IMR-90 (cell line): ENCODE measurements at regions not wholly inside any gene's neighbourhood (a gene's known extent, or its start where the extent isn't known, plus 50 kb on each side); places are given as distances from the start of the nearest gene placed in this dataset.

Experiments
- ATAC-seq: fragments of 200-7000 bp; cut with Tn5 transposase; 2 replicates; pipeline ENCODE4 v1.9.1; 2020; ENCODE audit warnings: low read depth, mild to moderate bottlenecking, moderate library complexity
- BruUV-seq: library from RNA; stranded (reverse); fragments of 400-500 nt; replicated peaks from 2 replicates; lab custom pipeline; 2021; lab: Mats Ljungman, UMichigan
- CTCF ChIA-PET: fragments of 300-600 bp; formaldehyde crosslinking; extraction: SDS; loops from one replicate; lab custom pipeline; 2021; ENCODE audit warnings: antibody characterized with exemption; lab: Yijun Ruan, JAX
- POLR2A ChIA-PET: fragments of 300-600 bp; sonication (Branson Sonifier 250); formaldehyde crosslinking; loops from one replicate; lab custom pipeline; 2022; ENCODE audit warnings: antibody characterized with exemption; ENCODE audit not compliant: unreplicated experiment; lab: Charles Lee
- DNase-seq: peaks from one replicate; pipeline ENCODE4 v3.0.0; 2013
- H2AFZ ChIP-seq: replicated peaks from 2 replicates; pipeline ENCODE3; 2013; ENCODE audit warnings: low read length, mild to moderate bottlenecking; ENCODE audit not compliant: poor library complexity
- H2AK5ac ChIP-seq: 2 replicates; pipeline ENCODE4 v1.6.1; 2013; ENCODE audit warnings: low read depth, low read length, inconsistent platforms
- H2AK9ac ChIP-seq: replicated peaks from 2 replicates; pipeline ENCODE3; 2013; ENCODE audit warnings: mild to moderate bottlenecking, low read depth, low read length, moderate library complexity; ENCODE audit not compliant: poor library complexity
- H2BK120ac ChIP-seq: 2 replicates; pipeline ENCODE4 v1.6.1; 2013; ENCODE audit warnings: low read depth, low read length, inconsistent platforms
- H2BK15ac ChIP-seq: 3 replicates; pipeline ENCODE4 v1.6.1; 2013; ENCODE audit warnings: low read depth, low read length, inconsistent platforms
- H2BK20ac ChIP-seq: 2 replicates; pipeline ENCODE4 v1.6.1; 2013; ENCODE audit warnings: low read depth, mild to moderate bottlenecking, inconsistent platforms, low read length, moderate library complexity
- H2BK5ac ChIP-seq: 2 replicates; pipeline ENCODE4 v1.6.1; 2013; ENCODE audit warnings: mild to moderate bottlenecking, low read depth, low read length, inconsistent platforms; ENCODE audit not compliant: poor library complexity, severe bottlenecking
- H3K14ac ChIP-seq: replicated peaks from 2 replicates; pipeline ENCODE4 v1.6.1; 2013; ENCODE audit warnings: low read depth, low read length, inconsistent platforms
- H3K18ac ChIP-seq: 2 replicates; pipeline ENCODE4 v1.6.1; 2013; ENCODE audit warnings: low read depth, low read length, control low read depth
- H3K23ac ChIP-seq: 2 replicates; pipeline ENCODE4 v1.6.1; 2013; ENCODE audit warnings: low read depth, low read length, inconsistent platforms
- H3K27ac ChIP-seq: 2 replicates; pipeline ENCODE4 v1.5.1; 2013; ENCODE audit warnings: mild to moderate bottlenecking, control low read depth, low read length; ENCODE audit not compliant: insufficient read depth
- H3K27me3 ChIP-seq: 2 replicates; pipeline ENCODE4 v1.6.1; 2013; ENCODE audit warnings: low read length; ENCODE audit not compliant: control insufficient read depth, insufficient read depth
- H3K36me3 ChIP-seq: 2 replicates; pipeline ENCODE4 v1.6.1; 2013; ENCODE audit warnings: low read length, mixed read lengths; ENCODE audit not compliant: control insufficient read depth, insufficient read depth
- H3K4ac ChIP-seq: 2 replicates; pipeline ENCODE4 v1.6.1; 2013; ENCODE audit warnings: low read depth, low read length, inconsistent platforms
- H3K4me1 ChIP-seq: 2 replicates; pipeline ENCODE4 v1.6.1; 2013; ENCODE audit warnings: low read length, mixed read lengths; ENCODE audit not compliant: control insufficient read depth, insufficient read depth
- H3K4me2 ChIP-seq: 2 replicates; pipeline ENCODE4 v1.6.1; 2013; ENCODE audit warnings: low read depth, mild to moderate bottlenecking, control low read depth, low read length, moderate library complexity
- H3K4me3 ChIP-seq: 2 replicates; pipeline ENCODE4 v1.5.1; 2013; ENCODE audit warnings: low read depth, mild to moderate bottlenecking, control low read depth, low read length, moderate library complexity; ENCODE audit not compliant: insufficient read depth
- H3K56ac ChIP-seq: 2 replicates; pipeline ENCODE4 v1.6.1; 2013; ENCODE audit warnings: low read length, inconsistent platforms; ENCODE audit not compliant: insufficient read depth; ENCODE audit errors: extremely low read depth
- H3K79me1 ChIP-seq, 2 experiments: 2 replicates each; pipeline ENCODE4 v1.6.1; 2013; ENCODE audit warnings: low read length in 2 of 2, inconsistent platforms in 1 of 2, low read depth in 1 of 2
- H3K9ac ChIP-seq: 2 replicates; pipeline ENCODE4 v1.6.1; 2013; ENCODE audit warnings: low read depth, low read length, control low read depth
- H3K9me1 ChIP-seq: 2 replicates; pipeline ENCODE4 v1.6.1; 2013; ENCODE audit warnings: low read length, inconsistent platforms; ENCODE audit not compliant: insufficient read depth
- H3K9me3 ChIP-seq: 2 replicates; pipeline ENCODE4 v1.6.1; 2013; ENCODE audit warnings: low read length; ENCODE audit not compliant: control insufficient read depth, insufficient read depth
- H4K20me1 ChIP-seq: 2 replicates; pipeline ENCODE4 v1.6.1; 2013; ENCODE audit warnings: low read length, inconsistent platforms; ENCODE audit not compliant: insufficient read depth
- H4K5ac ChIP-seq: 2 replicates; pipeline ENCODE4 v1.6.1; 2013; ENCODE audit warnings: mild to moderate bottlenecking, low read depth, low read length, control low read depth
- H4K8ac ChIP-seq, 2 experiments: 2 replicates each; pipeline ENCODE4 v1.6.1; 2013; ENCODE audit warnings: low read depth in 2 of 2, low read length in 2 of 2, control low read depth in 1 of 2, inconsistent platforms in 1 of 2
- H4K91ac ChIP-seq: 2 replicates; pipeline ENCODE4 v1.6.1; 2013; ENCODE audit warnings: low read depth, low read length, inconsistent platforms; ENCODE audit not compliant: insufficient read depth
- BHLHE40 ChIP-seq: fragments of 150-350 bp; IDR thresholded peaks from 2 replicates; pipeline ENCODE4 v1.6.1; 2016; ENCODE audit warnings: mild to moderate bottlenecking, low read depth, low read length
- CEBPB ChIP-seq: IDR thresholded peaks from 2 replicates; pipeline ENCODE4 v1.6.1; 2012; ENCODE audit warnings: low read depth, low read length, improper control_type of control experiment
- CHD1 ChIP-seq: IDR thresholded peaks from 2 replicates; pipeline ENCODE4 v1.6.1; 2012; ENCODE audit warnings: low read depth, low read length, improper control_type of control experiment
- FOS ChIP-seq: fragments of 150-350 bp; IDR thresholded peaks from 2 replicates; pipeline ENCODE4 v1.6.1; 2016; ENCODE audit warnings: low read depth, low read length
- MAFK ChIP-seq: IDR thresholded peaks from 2 replicates; pipeline ENCODE4 v1.6.1; 2012; ENCODE audit warnings: low read depth, low read length, improper control_type of control experiment
- MAZ ChIP-seq: IDR thresholded peaks from 2 replicates; pipeline ENCODE4 v1.6.1; 2012; ENCODE audit warnings: low read depth, mild to moderate bottlenecking, low read length, improper control_type of control experiment, moderate library complexity, borderline replicate concordance
- MXI1 ChIP-seq: IDR thresholded peaks from 2 replicates; pipeline ENCODE4 v1.6.1; 2012; ENCODE audit warnings: low read depth, mild to moderate bottlenecking, low read length, moderate library complexity, borderline replicate concordance
- NFE2L2 ChIP-seq: fragments of 150-350 bp; IDR thresholded peaks from 2 replicates; pipeline ENCODE4 v1.6.1; 2016; ENCODE audit warnings: low read depth, mild to moderate bottlenecking, low read length
- POLR2A ChIP-seq: IDR thresholded peaks from 2 replicates; pipeline ENCODE4 v1.6.1; 2012; ENCODE audit warnings: mild to moderate bottlenecking, low read depth, low read length
- RAD21 ChIP-seq: IDR thresholded peaks from 2 replicates; pipeline ENCODE4 v1.6.1; 2012; ENCODE audit warnings: low read length, improper control_type of control experiment
- RCOR1 ChIP-seq: IDR thresholded peaks from 2 replicates; pipeline ENCODE4 v1.6.1; 2012; ENCODE audit warnings: mild to moderate bottlenecking, low read length, improper control_type of control experiment; ENCODE audit not compliant: insufficient replicate concordance
- RFX5 ChIP-seq: IDR thresholded peaks from 2 replicates; pipeline ENCODE4 v1.8.0; 2012; ENCODE audit warnings: low read depth, mild to moderate bottlenecking, low read length, moderate library complexity
- SMC3 ChIP-seq: fragments of 150-350 bp; IDR thresholded peaks from 2 replicates; pipeline ENCODE4 v1.6.1; 2016; ENCODE audit warnings: low read depth, mild to moderate bottlenecking, antibody characterized with exemption, low read length, moderate library complexity
- WGBS, 2 experiments: methylation state at CpG; one replicate each; pipeline versions ENCODE4 v1.1.5 to v1.1.7; 2013; ENCODE audit warnings: missing lambda C conversion rate in 2 of 2; ENCODE audit not compliant: insufficient read length in 1 of 2; ENCODE audit errors: extremely low coverage in 2 of 2; 5-methylcytosine and 5-hydroxymethylcytosine counted together
- dilution Hi-C: fragments of 300-500 bp; cut with HindIII; formaldehyde crosslinking; loops from one replicate; pipeline ENCODE4 v1.14.3; 2018; ENCODE audit warnings: low sequenced_read_pairs; ENCODE audit not compliant: unreplicated experiment
- in situ Hi-C: fragments of 300-500 bp; cut with MboI; formaldehyde crosslinking; loops from 3 replicates; pipeline ENCODE4 v1.14.3; 2019; ENCODE audit warnings: low sequenced_read_pairs, inconsistent platforms, mixed read lengths
- intact Hi-C: fragments of 100-400 bp; cut with micrococcal nuclease; formaldehyde crosslinking; loops from 2 replicates; pipeline ENCODE4 v1.10.0; 2022
- TF ChIP-seq, protein P1 (sequence below): fragments of 150-350 bp; IDR thresholded peaks from 2 replicates; pipeline ENCODE4 v1.6.1; 2016; ENCODE audit warnings: low read depth, mild to moderate bottlenecking, low read length, moderate library complexity, borderline replicate concordance
- TF ChIP-seq, protein P2 (sequence below): conservative IDR thresholded peaks from 2 replicates; pipeline ENCODE4 v1.5.1; 2012; ENCODE audit warnings: mild to moderate bottlenecking, low read depth, low read length, improper control_type of control experiment
- TF ChIP-seq, protein P3 (sequence below): fragments of 150-350 bp; IDR thresholded peaks from 2 replicates; pipeline ENCODE4 v1.6.1; 2017; ENCODE audit warnings: mild to moderate bottlenecking, antibody characterized with exemption, low read length, low read depth

DNA sequence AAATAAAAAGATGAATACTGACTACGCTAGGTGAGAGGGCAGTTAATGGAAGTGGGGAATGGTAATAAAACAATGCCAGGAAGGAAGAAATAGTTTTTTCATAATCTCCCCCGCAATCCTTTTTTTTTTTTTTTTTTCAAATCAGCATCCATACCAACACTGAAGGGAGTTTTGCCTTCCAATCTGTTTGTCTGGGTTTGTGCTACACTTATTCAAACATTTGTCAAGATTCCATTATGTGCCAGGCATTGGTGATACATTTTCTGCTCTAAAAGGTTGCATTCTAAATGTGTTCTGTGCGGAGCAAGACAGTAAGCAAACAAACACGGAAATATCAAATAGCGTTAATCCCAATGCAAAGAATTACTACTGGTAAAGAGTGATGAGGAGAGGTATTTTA lies 437.9 kb upstream of the BOD1L1 start:
- no peaks in the 10 kb centered on the region for H3K79me1 ChIP-seq
- no peak overlapping the region for H4K5ac ChIP-seq
- no peaks in the 10 kb centered on the region for H3K9me1 ChIP-seq
- no peak for DNase-seq
- no peak overlapping the region for H3K27ac ChIP-seq
- H3K27me3 ChIP-seq: no peaks in the 10 kb centered on the region
- H3K4me2 ChIP-seq: no peak overlapping the region
- BruUV-seq: no TSS peak
- no peak overlapping the region for H2BK15ac ChIP-seq
- no peak overlapping the region for H4K91ac ChIP-seq
- H3K4me1 ChIP-seq: no peaks in the 10 kb centered on the region
- H3K18ac ChIP-seq: no peak overlapping the region
- no peak for ATAC-seq
- no peak overlapping the region for H2BK120ac ChIP-seq
- H3K23ac ChIP-seq: no peak overlapping the region
- no peak overlapping the region for H3K56ac ChIP-seq
- TF ChIP-seq MAFK (no peak), MXI1 (no peak), RCOR1 (no peak), RFX5 (no peak), BHLHE40 (no peak), MAZ (no peak), CHD1 (no peak), SMC3 (no peak), CEBPB (no peak), NFE2L2 (no peak), RAD21 (no peak), FOS (no peak), POLR2A (no peak)
- TF ChIP-seq, protein P1, sequence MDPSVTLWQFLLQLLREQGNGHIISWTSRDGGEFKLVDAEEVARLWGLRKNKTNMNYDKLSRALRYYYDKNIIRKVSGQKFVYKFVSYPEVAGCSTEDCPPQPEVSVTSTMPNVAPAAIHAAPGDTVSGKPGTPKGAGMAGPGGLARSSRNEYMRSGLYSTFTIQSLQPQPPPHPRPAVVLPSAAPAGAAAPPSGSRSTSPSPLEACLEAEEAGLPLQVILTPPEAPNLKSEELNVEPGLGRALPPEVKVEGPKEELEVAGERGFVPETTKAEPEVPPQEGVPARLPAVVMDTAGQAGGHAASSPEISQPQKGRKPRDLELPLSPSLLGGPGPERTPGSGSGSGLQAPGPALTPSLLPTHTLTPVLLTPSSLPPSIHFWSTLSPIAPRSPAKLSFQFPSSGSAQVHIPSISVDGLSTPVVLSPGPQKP: no peak
- TF ChIP-seq, protein P2, sequence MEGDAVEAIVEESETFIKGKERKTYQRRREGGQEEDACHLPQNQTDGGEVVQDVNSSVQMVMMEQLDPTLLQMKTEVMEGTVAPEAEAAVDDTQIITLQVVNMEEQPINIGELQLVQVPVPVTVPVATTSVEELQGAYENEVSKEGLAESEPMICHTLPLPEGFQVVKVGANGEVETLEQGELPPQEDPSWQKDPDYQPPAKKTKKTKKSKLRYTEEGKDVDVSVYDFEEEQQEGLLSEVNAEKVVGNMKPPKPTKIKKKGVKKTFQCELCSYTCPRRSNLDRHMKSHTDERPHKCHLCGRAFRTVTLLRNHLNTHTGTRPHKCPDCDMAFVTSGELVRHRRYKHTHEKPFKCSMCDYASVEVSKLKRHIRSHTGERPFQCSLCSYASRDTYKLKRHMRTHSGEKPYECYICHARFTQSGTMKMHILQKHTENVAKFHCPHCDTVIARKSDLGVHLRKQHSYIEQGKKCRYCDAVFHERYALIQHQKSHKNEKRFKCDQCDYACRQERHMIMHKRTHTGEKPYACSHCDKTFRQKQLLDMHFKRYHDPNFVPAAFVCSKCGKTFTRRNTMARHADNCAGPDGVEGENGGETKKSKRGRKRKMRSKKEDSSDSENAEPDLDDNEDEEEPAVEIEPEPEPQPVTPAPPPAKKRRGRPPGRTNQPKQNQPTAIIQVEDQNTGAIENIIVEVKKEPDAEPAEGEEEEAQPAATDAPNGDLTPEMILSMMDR: no peak
- TF ChIP-seq, protein P3, sequence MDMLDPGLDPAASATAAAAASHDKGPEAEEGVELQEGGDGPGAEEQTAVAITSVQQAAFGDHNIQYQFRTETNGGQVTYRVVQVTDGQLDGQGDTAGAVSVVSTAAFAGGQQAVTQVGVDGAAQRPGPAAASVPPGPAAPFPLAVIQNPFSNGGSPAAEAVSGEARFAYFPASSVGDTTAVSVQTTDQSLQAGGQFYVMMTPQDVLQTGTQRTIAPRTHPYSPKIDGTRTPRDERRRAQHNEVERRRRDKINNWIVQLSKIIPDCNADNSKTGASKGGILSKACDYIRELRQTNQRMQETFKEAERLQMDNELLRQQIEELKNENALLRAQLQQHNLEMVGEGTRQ: no peak
- no peak overlapping the region for H3K14ac ChIP-seq
- no peaks in the 10 kb centered on the region for H4K20me1 ChIP-seq
- intact Hi-C loops (no loop called here), in situ Hi-C loops (no loop called here), dilution Hi-C loops (no loop called here)
- no peak overlapping the region for H2AFZ ChIP-seq
- H2AK5ac ChIP-seq: no peak overlapping the region
- H4K8ac ChIP-seq: no peak overlapping the region
- H2BK20ac ChIP-seq: no peak overlapping the region
- H2BK5ac ChIP-seq: no peak overlapping the region
- CTCF ChIA-PET: no interaction called here
- no peak overlapping the region for H3K4ac ChIP-seq
- POLR2A ChIA-PET: no interaction called here
- H3K4me3 ChIP-seq: no peak overlapping the region
- H3K36me3 ChIP-seq: no peaks in the 10 kb centered on the region
- WGBS, 2 experiments: no CpG with 5 or more reads among the region's 5 CpGs
- no peaks in the 10 kb centered on the region for H3K9me3 ChIP-seq
- no peak overlapping the region for H3K9ac ChIP-seq
- H2AK9ac ChIP-seq: no peak overlapping the region
